ENCODE measurements at regions not wholly inside any gene's neighbourhood (a gene's known extent, or its start where the extent isn't known, plus 50 kb on each side); places are given as distances from the start of the nearest gene placed in this dataset.

- no peak for TF ChIP-seq CTCF (IDR thresholded peaks at IDR 0.05)
- TF ChIP-seq POLR2A (IDR thresholded peaks at IDR 0.05), result no peak
Observed at GRCh38 chr18:57975805-57976204, 68.2 kb upstream of the NEDD4L start.

Data from esophagus squamous epithelium (tissue), 4 donors.